H1 (cell line): ENCODE measurements at regions not wholly inside any gene's neighbourhood (a gene's known extent, or its start where the extent isn't known, plus 50 kb on each side); places are given as distances from the start of the nearest gene placed in this dataset.

Source experiments
- BCL11A ChIP-seq, 2 experiments: IDR thresholded peaks; one replicate each; pipeline ENCODE4 v1.6.1; 2011; ENCODE audit warnings: low read depth in 2 of 2, low read length in 2 of 2, mild to moderate bottlenecking in 2 of 2
- E2F6 ChIP-seq: IDR thresholded peaks from 2 replicates; pipeline ENCODE4 v1.6.1; 2012; ENCODE audit warnings: inconsistent platforms
- EZH2 ChIP-seq: fragments of 200-600 bp; sonication (generic); IDR thresholded peaks from 2 replicates; pipeline ENCODE4 v1.7.1; 2012; ENCODE audit warnings: low read depth, mild to moderate bottlenecking, moderate library complexity, low read length, inconsistent platforms; ENCODE audit not compliant: severe bottlenecking
- GABPA ChIP-seq: IDR thresholded peaks from 2 replicates; pipeline ENCODE4 v1.6.1; 2011; ENCODE audit warnings: mild to moderate bottlenecking, low read length, moderate library complexity, borderline replicate concordance; ENCODE audit not compliant: insufficient read depth
- JUN ChIP-seq: IDR thresholded peaks from 2 replicates; pipeline ENCODE4 v1.6.1; 2011; ENCODE audit warnings: low read depth, mild to moderate bottlenecking, improper control_type of control experiment, low read length
- KDM1A ChIP-seq: fragments of 200-600, 300-600 bp; sonication (generic); IDR thresholded peaks from 2 replicates; pipeline ENCODE4 v1.7.1; 2016; ENCODE audit warnings: mild to moderate bottlenecking, low read length, borderline replicate concordance
- MAX ChIP-seq: IDR thresholded peaks from 2 replicates; pipeline ENCODE4 v1.6.1; 2012; ENCODE audit warnings: inconsistent platforms
- SIRT6 ChIP-seq: IDR thresholded peaks from one replicate; pipeline ENCODE4 v1.7.1; 2012; ENCODE audit warnings: low read length, inconsistent platforms
- SP1 ChIP-seq: IDR thresholded peaks from 2 replicates; pipeline ENCODE4 v1.6.1; 2011; ENCODE audit warnings: low read depth, low read length
- SP2 ChIP-seq: IDR thresholded peaks from 2 replicates; pipeline ENCODE4 v1.6.1; 2012; ENCODE audit warnings: mild to moderate bottlenecking, low read length, inconsistent platforms
- TAF7 ChIP-seq: optimal IDR thresholded peaks from 2 replicates; pipeline ENCODE3; 2011; ENCODE audit warnings: low read depth, mild to moderate bottlenecking, inconsistent platforms, low read length, moderate library complexity, borderline replicate concordance

- no peak for TF ChIP-seq EZH2
- TF ChIP-seq GABPA: no peak
- TF ChIP-seq E2F6: no peak
- TF ChIP-seq SP1: no peak
- no peak for TF ChIP-seq SP2
- TF ChIP-seq JUN: no peak
- TF ChIP-seq SIRT6: no peak
- no peak for TF ChIP-seq KDM1A
- no peak for TF ChIP-seq MAX
- no peak for TF ChIP-seq BCL11A (IDR thresholded peaks at IDR 0.05; ENCODE audit: low read depth in 2 of 2, low read length in 2 of 2)
- TF ChIP-seq TAF7: no peak
Observed at GRCh38 chr2:67808112-67808511, 254.7 kb downstream of the C1D start (continued).
